Gastrocnemius medialis (tissue), 4 donors: ENCODE measurements at regions not wholly inside any gene's neighbourhood (a gene's known extent, or its start where the extent isn't known, plus 50 kb on each side); places are given as distances from the start of the nearest gene placed in this dataset.
"Not testable (repeated sequence)": the region's sequence is repeated elsewhere in the genome, so short reads cannot be mapped to it uniquely, and the experiment has no call there.

Experiments used
- ATAC-seq, 2 donors: fragments of 150-250 bp; one replicate each; pipeline ENCODE4 v1.9.1; 2016
- DNase-seq, 2 donors: peaks; one replicate each; pipeline ENCODE4 v3.0.0-alpha.2; 2019
- H3K27ac ChIP-seq, 4 donors: fragments of 200-600 bp; sonication (generic); 1 replicate in 1 of 4; 2 replicates in 3 of 4; pipeline ENCODE4 v1.5.1; 2016 to 2018; ENCODE audit warnings: mild to moderate bottlenecking in 2 of 4, moderate library complexity in 1 of 4
- H3K27me3 ChIP-seq, 3 donors: fragments of 200-600 bp; sonication (generic) in 2 of 3; 1 replicate in 1 of 3; 2 replicates in 2 of 3; pipeline versions ENCODE4 v1.5.1 to v1.6.0; 2016 to 2019; ENCODE audit warnings: mild to moderate bottlenecking in 1 of 3, moderate library complexity in 1 of 3
- H3K36me3 ChIP-seq, 2 donors: fragments of 200-600 bp; sonication (generic) in 1 of 2; one replicate each; pipeline ENCODE4 v1.5.1; 2017 to 2018
- H3K4me1 ChIP-seq, 2 donors: fragments of 200-600 bp; sonication (generic) in 1 of 2; one replicate each; pipeline ENCODE4 v1.5.1; 2016 to 2017; ENCODE audit warnings: mild to moderate bottlenecking in 2 of 2
- H3K4me3 ChIP-seq, 4 donors: fragments of 200-600 bp; sonication (generic) in 3 of 4; 1 replicate in 1 of 4; 2 replicates in 3 of 4; pipeline ENCODE4 v1.5.1; 2016 to 2019; ENCODE audit warnings: mild to moderate bottlenecking in 2 of 4
- H3K9me3 ChIP-seq, 3 donors: fragments of 200-600 bp; sonication (generic) in 2 of 3; 1 replicate in 1 of 3; 2 replicates in 2 of 3; pipeline ENCODE4 v1.5.1; 2016 to 2019
- CTCF ChIP-seq, 5 experiments: fragments of 450-650 bp in 3 of 5; fragments of 200-600 bp in 2 of 5; sonication (generic) in 2 of 5; IDR thresholded peaks in 4 of 5; conservative IDR thresholded peaks in 1 of 5; 1 replicate in 4 of 5; 2 replicates in 1 of 5; pipeline ENCODE4 v1.5.1; 2016 to 2019; ENCODE audit warnings: antibody characterized with exemption in 5 of 5, mild to moderate bottlenecking in 3 of 5, moderate library complexity in 3 of 5
- POLR2A ChIP-seq, 2 donors: fragments of 450-650 bp; IDR thresholded peaks; one replicate each; pipeline ENCODE4 v1.6.1; 2017; ENCODE audit warnings: antibody characterized with exemption in 2 of 2, mild to moderate bottlenecking in 2 of 2, moderate library complexity in 2 of 2
- in situ Hi-C, 4 donors: fragments of 200-750 bp; cut with MboI; loops; one replicate each; pipeline versions ENCODE4 v1.15.0 to v1.8.0; 2017; ENCODE audit warnings: low sequenced_read_pairs in 4 of 4
- intact Hi-C: fragments of 100-400 bp; cut with DNase I; formaldehyde crosslinking; loops from one replicate; pipeline ENCODE4 v1.15.1; 2023; ENCODE audit warnings: low total_unique reads

- in situ Hi-C loops (no loop called here), intact Hi-C loops (no loop called here)
- TF ChIP-seq CTCF (IDR thresholded peaks at IDR 0.05 in 4 of 5, conservative IDR thresholded peaks at IDR 0.05 in 1 of 5) (no peak), POLR2A (IDR thresholded peaks at IDR 0.05) (no peak)
- Histone ChIP-seq H3K9me3 (no peaks in the 10 kb centered on the region), H3K27me3 (peaks cover 19 to 40% (median 19%) of the 10 kb centered on the region in 3 donors), H3K4me3 (no peak overlapping the region), H3K4me1 (no peaks in the 10 kb centered on the region), H3K36me3 (no peaks in the 10 kb centered on the region), H3K27ac (no peak overlapping the region)
- DNase-seq = no peak
- ATAC-seq = no peak
Observed at GRCh38 chr2:242041816-242042215, 172.3 kb downstream of the RTP5 start.

GRCh38 chr2:242043538-242044312, 174.2 kb downstream of the RTP5 start:
- peaks cover 25 to 41% (median 31%) of the 10 kb centered on the region in 3 donors for H3K27me3 ChIP-seq
- H3K9me3 ChIP-seq = no peaks in the 10 kb centered on the region
- no peaks in the 10 kb centered on the region for H3K4me1 ChIP-seq
- H3K36me3 ChIP-seq = no peaks in the 10 kb centered on the region
- intact Hi-C loops = no loop called here
- in situ Hi-C loops = no loop called here
- H3K4me3 ChIP-seq = no peak overlapping the region
- ATAC-seq = no peak
- no peak overlapping the region for H3K27ac ChIP-seq
- no peak for DNase-seq
- no peak for TF ChIP-seq POLR2A (IDR thresholded peaks at IDR 0.05)

GRCh38 chr2:242044313-242044590, 174.7 kb downstream of the RTP5 start:
- Histone ChIP-seq H3K9me3 (peaks cover 0 to 1% (median 0%) of the 10 kb centered on the region in 3 donors), H3K36me3 (no peaks in the 10 kb centered on the region), H3K4me3 (no peak overlapping the region), H3K4me1 (no peaks in the 10 kb centered on the region), H3K27ac (no peak overlapping the region), H3K27me3 (peaks cover 26 to 42% (median 37%) of the 10 kb centered on the region in 3 donors)
- intact Hi-C loops = no loop called here
- ATAC-seq (no peak), DNase-seq (no peak)
- TF ChIP-seq CTCF (IDR thresholded peaks at IDR 0.05 in 4 of 5, conservative IDR thresholded peaks at IDR 0.05 in 1 of 5) (no peak), POLR2A (IDR thresholded peaks at IDR 0.05) (no peak)
- in situ Hi-C loops = no loop called here

- H3K9me3 ChIP-seq, in situ Hi-C loops, H3K4me3 ChIP-seq, ATAC-seq, DNase-seq, H3K4me1 ChIP-seq, intact Hi-C loops, H3K27ac ChIP-seq, H3K36me3 ChIP-seq: not testable (repeated sequence)
- H3K27me3 ChIP-seq = peaks cover 25 to 46% (median 40%) of the 10 kb centered on the region in 3 donors
Observed at GRCh38 chr2:242045596-242046144, 176.1 kb downstream of the RTP5 start.

- DNase-seq (no peak), ATAC-seq (no peak)
- Histone ChIP-seq H3K9me3 (peaks cover 0 to 3% (median 0%) of the 10 kb centered on the region in 3 donors), H3K27me3 (peaks cover 25 to 46% (median 40%) of the 10 kb centered on the region in 3 donors), H3K36me3 (no peaks in the 10 kb centered on the region), H3K4me1 (no peaks in the 10 kb centered on the region), H3K4me3 (no peak overlapping the region), H3K27ac (no peak overlapping the region)
- in situ Hi-C loops = no loop called here
- intact Hi-C loops = no loop called here
- TF ChIP-seq CTCF (IDR thresholded peaks at IDR 0.05 in 4 of 5, conservative IDR thresholded peaks at IDR 0.05 in 1 of 5) (no peak), POLR2A (IDR thresholded peaks at IDR 0.05) (no peak)
Observed at GRCh38 chr2:242046206-242046826, 176.8 kb downstream of the RTP5 start.
